ENCODE measurements at regions not wholly inside any gene's neighbourhood (a gene's known extent, or its start where the extent isn't known, plus 50 kb on each side); places are given as distances from the start of the nearest gene placed in this dataset.

- TF ChIP-seq CTCF (IDR thresholded peaks at IDR 0.05; ENCODE audit: unreplicated experiment) = no peak
- Mint-ChIP-seq H3K27me3 (ENCODE audit: unreplicated experiment) (no peaks in the 10 kb centered on the region), H3K9me3 (ENCODE audit: unreplicated experiment) (no peaks in the 10 kb centered on the region), H3K4me1 (ENCODE audit: unreplicated experiment) (peaks cover 3% of the 10 kb centered on the region), H3K4me3 (ENCODE audit: unreplicated experiment) (no peak overlapping the region), H3K36me3 (ENCODE audit: low read depth, unreplicated experiment) (no peaks in the 10 kb centered on the region), H3K27ac (ENCODE audit: unreplicated experiment) (no peak overlapping the region)
- DNase-seq (ENCODE audit: low spot score) = no peak
Observed at GRCh38 chr5:62005551-62005950, 300.5 kb upstream of the KIF2A start.

- no peak overlapping the region for H3K27ac Mint-ChIP-seq (ENCODE audit: unreplicated experiment)
- no peak for DNase-seq (ENCODE audit: low spot score)
- no peaks in the 10 kb centered on the region for H3K27me3 Mint-ChIP-seq (ENCODE audit: unreplicated experiment)
- no peak for TF ChIP-seq CTCF (IDR thresholded peaks at IDR 0.05; ENCODE audit: unreplicated experiment)
- H3K9me3 Mint-ChIP-seq (ENCODE audit: unreplicated experiment) = no peaks in the 10 kb centered on the region
- no peak overlapping the region for H3K4me3 Mint-ChIP-seq (ENCODE audit: unreplicated experiment)
- H3K36me3 Mint-ChIP-seq (ENCODE audit: low read depth, unreplicated experiment) = no peaks in the 10 kb centered on the region
- H3K4me1 Mint-ChIP-seq (ENCODE audit: unreplicated experiment) = peaks cover 12% of the 10 kb centered on the region
Observed at GRCh38 chr5:62007457-62007856, 298.5 kb upstream of the KIF2A start.

- no peak for DNase-seq (ENCODE audit: low spot score)
- peaks cover 12% of the 10 kb centered on the region for H3K4me1 Mint-ChIP-seq (ENCODE audit: unreplicated experiment)
- no peak overlapping the region for H3K4me3 Mint-ChIP-seq (ENCODE audit: unreplicated experiment)
- H3K36me3 Mint-ChIP-seq (ENCODE audit: low read depth, unreplicated experiment) = no peaks in the 10 kb centered on the region
- H3K9me3 Mint-ChIP-seq (ENCODE audit: unreplicated experiment) = no peaks in the 10 kb centered on the region
- H3K27me3 Mint-ChIP-seq (ENCODE audit: unreplicated experiment) = no peaks in the 10 kb centered on the region
- no peak overlapping the region for H3K27ac Mint-ChIP-seq (ENCODE audit: unreplicated experiment)
- no peak for TF ChIP-seq CTCF (IDR thresholded peaks at IDR 0.05; ENCODE audit: unreplicated experiment)
Observed at GRCh38 chr5:62011089-62011664, 294.8 kb upstream of the KIF2A start.

- no peak for DNase-seq (ENCODE audit: low spot score)
- no peak for TF ChIP-seq CTCF (IDR thresholded peaks at IDR 0.05; ENCODE audit: unreplicated experiment)
- Mint-ChIP-seq H3K9me3 (ENCODE audit: unreplicated experiment) (no peaks in the 10 kb centered on the region), H3K27ac (ENCODE audit: unreplicated experiment) (no peak overlapping the region), H3K4me3 (ENCODE audit: unreplicated experiment) (no peak overlapping the region), H3K36me3 (ENCODE audit: low read depth, unreplicated experiment) (no peaks in the 10 kb centered on the region), H3K27me3 (ENCODE audit: unreplicated experiment) (no peaks in the 10 kb centered on the region), H3K4me1 (ENCODE audit: unreplicated experiment) (peaks cover 3% of the 10 kb centered on the region)
Observed at GRCh38 chr5:62017092-62017491, 288.9 kb upstream of the KIF2A start.

- Mint-ChIP-seq H3K9me3 (ENCODE audit: unreplicated experiment) (no peaks in the 10 kb centered on the region), H3K4me1 (ENCODE audit: unreplicated experiment) (no peaks in the 10 kb centered on the region), H3K4me3 (ENCODE audit: unreplicated experiment) (no peak overlapping the region), H3K27ac (ENCODE audit: unreplicated experiment) (no peak overlapping the region), H3K36me3 (ENCODE audit: low read depth, unreplicated experiment) (peaks cover 3% of the 10 kb centered on the region), H3K27me3 (ENCODE audit: unreplicated experiment) (peaks cover 5% of the 10 kb centered on the region)
- TF ChIP-seq CTCF (IDR thresholded peaks at IDR 0.05; ENCODE audit: unreplicated experiment) = no peak
- no peak for DNase-seq (ENCODE audit: low spot score)
Observed at GRCh38 chr5:62029303-62029702, 276.7 kb upstream of the KIF2A start.
